Inflammatory macrophage treated with lipopolysaccharide for 1 hour (primary cell): ENCODE measurements at regions not wholly inside any gene's neighbourhood (a gene's known extent, or its start where the extent isn't known, plus 50 kb on each side); places are given as distances from the start of the nearest gene placed in this dataset.
"Not testable (repeated sequence)": the region's sequence is repeated elsewhere in the genome, so short reads cannot be mapped to it uniquely, and the experiment has no call there.

Experiments used
- DNase-seq, 2 donors: peaks; one replicate each; pipeline ENCODE4 v3.0.0-alpha.2; 2020 to 2022

DNA sequence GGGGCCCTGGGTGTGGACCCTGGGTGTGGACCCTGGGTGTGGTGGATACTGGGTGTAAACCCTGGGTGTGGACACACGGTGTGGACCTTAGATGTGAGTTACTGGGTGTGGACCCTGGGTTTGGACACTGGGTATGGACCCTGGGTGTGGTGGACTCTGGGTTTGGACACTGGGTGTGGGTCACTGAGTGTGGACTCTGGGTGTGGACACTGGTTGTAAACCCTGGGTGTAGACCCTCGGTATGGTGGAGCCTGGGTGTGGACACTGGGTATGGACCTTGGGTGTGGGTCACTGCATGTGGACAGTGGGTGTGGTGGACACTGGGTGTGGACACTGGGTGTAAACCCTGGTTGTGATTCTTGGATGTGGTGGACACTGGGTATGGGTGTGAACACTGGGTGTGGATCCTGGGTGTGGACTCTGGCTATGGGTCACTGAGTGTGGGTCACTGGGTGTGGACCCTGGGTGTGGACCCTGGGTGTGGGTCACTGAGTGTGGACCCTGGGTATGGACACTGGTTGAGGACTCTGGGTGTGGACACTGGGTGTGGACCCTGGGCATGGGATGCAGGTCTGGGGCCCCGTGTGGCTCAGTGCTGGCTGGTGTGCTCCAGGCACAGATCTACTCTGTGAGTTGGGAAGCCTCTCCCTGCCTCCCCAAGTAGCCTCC is 356.2 kb downstream of the GLRX3 start:
- DNase-seq, result no peak

DNA sequence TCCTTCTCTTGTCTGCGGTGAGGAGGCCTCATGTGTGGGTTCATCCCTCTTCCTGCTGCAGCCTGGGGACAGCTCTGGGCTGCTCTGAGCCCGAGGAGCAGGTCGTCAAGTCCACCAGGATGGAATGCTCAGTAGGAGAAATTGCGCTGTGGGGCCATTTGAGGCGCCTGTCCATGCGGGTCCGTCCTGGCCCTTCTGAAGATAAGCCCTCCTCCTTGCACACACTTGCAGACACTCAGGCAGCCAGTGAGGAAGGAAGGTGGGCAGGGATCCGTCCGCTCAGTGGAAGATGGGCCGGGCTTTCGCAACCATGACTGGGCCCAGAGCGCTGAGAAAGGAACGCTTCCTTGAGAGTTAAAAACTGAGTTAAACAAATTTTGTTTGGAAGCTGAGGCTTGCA is 356.8 kb downstream of the GLRX3 start:
- no peak for DNase-seq

DNA sequence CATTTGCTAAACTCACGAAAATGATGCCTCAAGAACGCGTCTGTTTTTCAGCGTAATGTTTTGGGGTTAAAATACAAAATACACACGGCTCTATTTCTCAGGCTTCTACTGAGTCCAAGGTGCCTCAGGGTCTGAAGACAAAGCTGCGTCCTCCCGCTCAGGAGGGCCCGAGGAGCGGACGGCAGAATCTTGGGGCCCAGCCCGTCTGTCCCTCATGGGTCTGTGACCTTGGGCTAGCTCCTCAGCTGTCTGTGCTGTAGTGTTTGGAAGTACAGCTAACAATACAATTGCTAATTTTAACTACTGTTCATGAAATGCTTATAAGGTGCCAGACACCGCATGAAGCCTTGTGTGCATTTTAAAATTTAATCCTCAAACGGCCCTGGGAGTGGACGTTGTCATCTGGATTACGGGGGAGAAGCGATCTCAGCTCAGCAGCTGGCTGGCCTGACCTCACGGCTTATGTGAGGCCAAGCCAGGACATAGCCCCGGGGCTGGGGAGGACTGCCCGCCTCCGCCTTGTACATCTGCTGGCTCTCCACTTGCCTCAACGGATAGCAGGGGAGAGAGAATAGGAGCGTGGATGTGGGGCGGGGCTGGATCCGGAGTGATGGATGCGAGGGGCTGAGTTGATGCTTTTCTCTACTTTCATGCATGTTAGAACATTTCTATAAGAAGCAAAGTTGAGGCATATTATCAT is 357.4 kb downstream of the GLRX3 start:
- no peak for DNase-seq

DNA sequence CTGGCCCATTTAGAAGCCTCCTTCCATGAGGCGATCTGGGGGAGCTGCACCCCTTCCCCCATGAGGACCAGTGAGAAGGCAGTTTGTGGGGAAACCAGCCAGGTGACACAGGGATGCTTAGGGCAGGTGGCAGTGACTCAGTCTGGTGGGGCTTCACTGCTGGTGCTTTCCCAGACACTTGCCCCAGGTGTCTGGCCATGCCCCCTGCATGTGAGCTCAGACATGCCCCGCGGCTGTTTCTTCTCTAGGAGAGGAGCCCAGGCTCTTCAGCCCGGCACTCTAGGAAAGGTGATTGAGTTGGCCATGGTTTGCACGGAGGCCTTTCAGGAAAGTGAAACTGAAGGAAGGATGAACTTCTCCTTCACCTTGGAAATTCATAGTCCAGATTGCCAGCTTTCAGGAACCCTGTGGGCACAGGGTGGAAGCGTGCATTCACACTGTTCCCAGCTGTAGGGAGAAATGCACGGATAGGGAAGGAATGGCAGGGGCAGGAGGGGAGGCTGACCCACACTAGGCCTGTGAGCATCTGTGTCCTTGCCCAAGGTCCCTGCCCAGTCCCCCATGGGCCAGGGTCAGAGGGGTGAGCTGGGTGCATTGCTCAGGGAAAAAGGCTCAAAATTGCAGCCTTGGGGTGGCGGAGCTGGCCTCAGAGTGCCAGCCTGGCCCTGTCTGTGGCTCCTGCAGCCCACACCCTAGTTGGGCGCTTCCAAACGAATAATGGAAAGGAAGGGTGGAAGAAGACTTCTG is 359.1 kb downstream of the GLRX3 start:
- no peak for DNase-seq

DNA sequence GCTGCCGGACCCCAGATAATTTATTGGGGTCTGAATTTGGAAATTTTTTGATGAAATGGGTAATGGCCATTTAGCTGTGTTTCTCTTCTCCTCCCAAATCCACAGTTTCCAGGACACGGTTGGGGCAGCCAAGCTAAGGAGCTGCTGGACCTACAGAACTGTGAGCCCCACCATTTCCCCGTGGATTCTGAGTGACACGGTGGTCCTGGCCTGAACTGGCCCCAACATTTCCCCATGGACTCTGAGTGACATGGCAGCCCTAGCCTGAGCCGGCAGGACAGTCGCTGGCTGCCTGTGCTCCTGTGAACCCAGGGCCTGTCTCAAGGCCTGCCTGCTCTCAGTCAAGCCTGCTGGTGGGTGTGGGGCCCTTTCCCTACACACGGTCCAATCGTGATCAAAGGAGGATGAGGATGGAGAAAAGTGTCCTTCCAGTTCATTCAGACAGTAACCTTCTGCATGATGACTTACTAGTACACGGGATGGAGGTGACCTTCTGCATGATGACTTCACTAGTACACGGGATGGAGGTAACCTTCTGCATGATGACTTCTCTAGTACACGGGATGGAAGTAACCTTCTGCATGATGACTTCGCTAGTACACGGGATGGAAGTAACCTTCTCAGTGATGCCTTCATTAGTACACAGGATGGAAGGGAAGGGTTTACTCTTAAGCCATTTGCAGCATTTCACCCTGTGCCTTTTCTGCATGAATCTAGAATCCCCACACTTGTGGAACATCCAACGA is 359.9 kb downstream of the GLRX3 start:
- no peak for DNase-seq

DNA sequence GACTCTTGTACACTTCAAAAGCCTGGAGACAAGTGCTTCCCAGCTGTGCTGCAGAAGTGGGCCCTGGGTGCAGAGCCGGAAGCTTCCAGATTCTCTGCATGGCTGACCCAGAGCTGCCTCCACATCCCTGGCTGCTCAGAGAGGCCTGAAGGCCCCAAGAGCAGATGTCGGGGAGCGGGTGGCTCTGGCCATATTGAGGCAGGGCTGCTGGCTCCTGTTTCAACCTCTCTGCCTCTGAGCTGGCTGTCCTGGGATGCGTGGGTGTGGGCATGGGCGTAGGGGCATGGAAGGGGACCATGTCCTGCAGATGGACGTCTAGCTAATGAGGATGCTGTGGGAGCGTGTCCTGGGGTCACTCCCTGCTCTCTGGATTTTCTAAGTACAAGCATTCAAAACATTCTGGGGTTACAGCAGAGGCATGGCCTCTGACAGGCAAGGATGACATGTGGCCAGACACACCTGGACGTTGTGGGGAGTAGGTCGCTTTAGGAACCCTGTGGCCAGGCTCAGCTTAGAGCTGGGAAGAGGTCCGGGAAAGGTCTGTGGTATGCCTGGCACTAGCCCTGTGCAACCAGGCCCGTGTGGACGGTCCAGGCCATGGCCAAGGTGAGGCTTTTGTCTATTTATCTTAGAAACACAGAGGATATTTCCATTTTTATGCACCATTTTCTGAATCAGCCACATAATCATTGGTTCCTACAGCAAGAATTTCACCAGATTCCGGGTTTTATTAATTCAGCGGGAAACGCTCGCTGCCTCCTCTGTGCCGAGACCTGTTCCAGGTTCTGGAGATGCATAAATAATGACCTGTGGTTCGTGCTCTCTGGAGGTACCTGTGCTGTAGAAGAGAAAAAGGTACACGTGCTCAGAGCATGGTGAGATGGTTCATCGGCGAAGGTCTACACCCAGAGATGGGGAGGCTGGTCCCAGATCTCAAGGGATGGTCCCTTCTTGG is 361.1 kb downstream of the GLRX3 start:
- no peak for DNase-seq

DNA sequence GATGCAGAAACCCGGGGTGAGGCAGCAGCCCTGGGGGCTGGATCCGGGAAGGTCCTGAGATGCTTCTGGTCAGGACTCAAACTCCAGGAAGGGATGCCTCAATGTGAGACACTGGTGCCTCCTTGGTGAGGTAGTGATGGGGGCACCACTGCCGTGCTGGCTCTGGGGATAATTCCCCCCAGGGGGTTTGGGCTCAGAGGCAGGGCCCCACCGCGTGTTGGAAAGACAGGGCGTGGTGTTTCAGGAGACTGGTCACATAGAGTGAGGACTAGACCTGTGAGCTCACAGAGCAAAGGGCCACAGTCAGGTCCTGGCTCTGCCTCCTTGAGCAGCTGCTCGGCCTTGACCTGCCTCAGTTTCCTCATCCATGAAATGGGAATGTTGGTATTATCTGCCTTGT is 361.9 kb downstream of the GLRX3 start:
- DNase-seq, result no peak

DNA sequence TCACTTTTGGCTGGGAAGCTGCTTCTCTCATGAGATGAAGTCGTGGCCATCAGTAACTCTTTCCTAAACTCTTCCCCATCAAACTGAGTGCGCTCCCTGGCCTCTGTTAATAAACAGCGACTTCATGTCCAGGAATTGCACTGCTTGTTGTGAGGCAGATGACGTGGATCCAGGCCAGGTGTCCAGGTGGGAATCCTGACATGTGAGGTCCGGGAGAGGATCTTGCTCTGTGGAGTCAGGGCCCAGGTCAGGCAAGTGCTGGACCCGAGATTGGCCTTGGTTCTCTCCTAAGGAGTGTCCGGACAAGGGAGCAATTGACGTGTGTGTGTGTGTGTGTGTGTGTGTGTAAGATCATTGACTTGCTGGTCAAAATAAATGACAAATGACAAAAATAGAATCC is 362.7 kb downstream of the GLRX3 start:
- DNase-seq, result no peak

DNA sequence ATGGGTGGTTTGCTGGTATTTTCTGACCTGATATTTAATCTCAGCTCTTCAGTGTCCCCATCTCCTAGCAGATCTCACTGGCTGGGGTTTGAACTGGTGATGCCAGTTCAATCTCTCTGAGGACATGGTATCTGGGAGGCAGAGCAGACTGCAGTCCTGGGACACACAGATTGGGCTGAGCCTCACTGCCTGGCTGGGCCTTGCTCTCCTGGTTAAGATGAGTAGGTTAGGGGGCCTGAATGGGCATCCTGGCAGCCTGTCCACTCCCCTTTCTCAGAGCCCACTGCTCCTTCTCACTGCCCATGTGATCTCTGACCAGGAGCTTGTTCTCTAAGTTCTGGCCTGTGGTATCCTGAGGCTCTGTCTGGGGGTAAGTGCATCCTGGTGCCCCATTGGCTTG is 363.4 kb downstream of the GLRX3 start:
- no peak for DNase-seq

DNA sequence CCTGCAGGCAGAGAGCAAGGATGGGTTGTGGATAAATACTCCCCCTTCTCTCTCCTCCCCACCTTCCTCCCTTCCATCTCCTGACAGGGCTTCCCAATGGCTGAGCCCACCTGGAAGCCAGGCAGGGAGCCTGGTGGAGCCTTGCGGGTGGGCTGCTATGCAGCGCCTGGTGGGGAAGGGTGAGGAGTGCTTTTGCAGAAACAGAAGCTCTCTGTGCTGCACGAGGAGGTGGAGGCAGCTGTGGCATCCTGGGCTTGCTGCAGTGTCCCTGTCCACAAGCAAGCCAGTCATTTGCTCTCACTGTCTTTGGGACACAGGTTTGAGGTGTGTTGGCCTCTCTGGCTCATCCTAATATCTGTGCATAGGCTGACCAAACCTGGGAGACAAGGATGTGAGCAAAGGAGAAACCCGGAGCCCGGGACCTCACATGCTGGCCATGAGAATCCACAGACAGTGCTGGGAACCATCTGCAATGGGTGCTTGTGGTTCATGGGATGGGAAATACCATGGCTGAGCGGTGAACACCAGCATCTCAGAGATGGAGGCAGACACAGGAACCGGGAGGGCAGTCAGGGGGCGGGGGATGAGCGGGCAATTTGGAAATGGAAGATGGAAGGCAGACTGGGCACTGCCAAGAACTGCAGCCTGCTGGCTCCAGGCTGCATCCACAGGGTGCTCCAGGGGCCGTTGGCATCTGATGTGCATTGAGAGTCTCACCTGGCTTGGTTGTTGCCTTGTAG is 364.2 kb downstream of the GLRX3 start:
- no peak for DNase-seq

DNA sequence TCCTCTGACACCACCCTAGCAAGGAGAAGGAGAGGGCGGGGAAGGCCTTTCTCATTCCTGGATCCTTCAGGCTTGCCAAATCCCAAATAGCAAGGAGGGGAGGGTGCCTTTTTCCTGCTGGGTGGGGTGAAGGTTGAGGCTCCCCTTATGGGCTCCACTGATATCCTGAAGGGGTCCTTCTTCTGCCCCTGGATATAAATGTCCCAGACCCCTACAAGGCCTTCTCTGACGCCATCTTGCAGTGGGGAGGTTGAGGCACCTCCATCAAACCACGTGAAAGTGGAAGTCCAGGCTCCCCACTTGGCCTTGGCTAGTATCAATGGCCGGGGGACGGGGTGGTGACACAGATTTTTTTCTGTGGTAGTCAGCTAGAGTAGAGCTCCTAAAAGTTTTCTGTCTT is 371.3 kb downstream of the GLRX3 start:
- DNase-seq, result no peak

DNA sequence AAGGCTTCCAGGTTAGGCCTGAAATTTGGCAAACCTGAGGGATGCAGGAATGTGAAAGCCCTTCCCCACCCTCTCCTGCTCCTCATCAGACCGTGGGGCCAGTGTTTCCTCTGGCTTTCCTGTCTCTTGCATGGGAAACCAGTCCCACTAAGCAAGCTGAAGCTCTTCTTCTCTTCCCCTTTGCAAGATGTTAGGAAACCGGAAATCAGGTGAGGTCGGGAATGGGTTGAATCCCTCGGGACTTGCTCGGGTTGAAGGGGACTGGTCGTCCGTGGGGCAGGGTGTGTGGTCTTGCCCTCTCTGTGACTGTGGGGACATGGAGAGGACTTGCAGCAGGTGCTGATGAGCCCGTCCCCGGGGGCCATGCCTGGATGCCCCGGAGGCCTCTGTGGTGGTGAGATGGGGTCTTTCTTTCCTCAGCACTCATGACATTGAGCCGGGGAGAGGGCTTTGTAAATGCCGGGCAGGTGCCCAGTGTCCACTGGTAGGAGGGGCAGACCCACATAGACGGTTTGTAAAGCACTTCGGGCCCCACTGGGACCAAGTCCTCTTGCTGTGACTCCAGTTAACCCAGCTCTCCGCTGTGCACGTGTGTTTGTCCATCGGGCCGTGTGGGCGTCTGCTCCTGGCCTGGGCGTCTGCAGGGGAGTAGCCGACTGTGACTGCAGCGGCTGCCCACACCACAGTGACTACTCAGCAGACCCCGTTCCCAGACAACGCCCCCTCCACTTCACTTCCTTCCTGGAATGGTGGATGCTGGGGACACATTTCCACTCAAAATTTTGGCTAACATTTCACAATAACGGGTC is 373.9 kb downstream of the GLRX3 start:
- DNase-seq, result no peak

DNA sequence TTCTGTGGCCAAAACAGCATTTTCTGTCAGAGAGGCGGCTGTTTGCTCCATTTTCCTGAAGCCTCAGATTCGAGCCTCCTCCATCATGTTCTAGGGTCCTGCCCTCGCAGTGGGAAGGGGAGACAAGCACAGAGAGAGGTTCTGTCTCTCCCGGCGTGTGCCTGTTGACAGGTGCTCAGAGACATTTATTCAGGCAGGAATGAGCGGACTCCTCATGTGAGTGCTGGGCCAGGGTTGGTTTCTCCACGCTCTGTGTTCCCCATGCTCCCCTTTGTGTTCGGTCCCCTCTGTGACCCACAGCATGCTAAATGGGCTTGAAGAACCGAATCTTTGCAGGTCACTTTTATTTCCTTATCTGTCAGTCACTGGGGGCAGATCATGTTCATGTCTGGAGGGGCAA is 374.6 kb downstream of the GLRX3 start:
- DNase-seq, result no peak

DNA sequence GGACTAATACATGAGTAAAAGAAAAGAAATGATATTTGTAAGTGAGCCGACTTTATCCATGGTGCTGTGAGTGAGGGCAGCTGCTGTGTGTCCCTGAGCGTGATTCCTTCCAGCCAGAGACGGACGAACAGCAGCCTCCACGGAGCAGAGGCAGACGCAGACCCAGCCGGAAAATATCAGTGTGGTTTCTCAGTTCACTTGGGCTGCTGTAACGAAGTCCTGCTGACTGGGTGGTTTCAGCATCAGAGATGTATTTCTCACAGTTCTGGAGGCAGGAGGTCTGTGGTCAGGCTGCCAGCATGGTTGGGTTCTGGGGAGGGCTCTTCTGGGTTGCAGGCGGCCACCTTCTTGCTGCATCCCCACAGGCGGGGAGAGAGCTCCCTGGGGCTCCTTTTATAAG is 375.6 kb downstream of the GLRX3 start:
- DNase-seq, result no peak

DNA sequence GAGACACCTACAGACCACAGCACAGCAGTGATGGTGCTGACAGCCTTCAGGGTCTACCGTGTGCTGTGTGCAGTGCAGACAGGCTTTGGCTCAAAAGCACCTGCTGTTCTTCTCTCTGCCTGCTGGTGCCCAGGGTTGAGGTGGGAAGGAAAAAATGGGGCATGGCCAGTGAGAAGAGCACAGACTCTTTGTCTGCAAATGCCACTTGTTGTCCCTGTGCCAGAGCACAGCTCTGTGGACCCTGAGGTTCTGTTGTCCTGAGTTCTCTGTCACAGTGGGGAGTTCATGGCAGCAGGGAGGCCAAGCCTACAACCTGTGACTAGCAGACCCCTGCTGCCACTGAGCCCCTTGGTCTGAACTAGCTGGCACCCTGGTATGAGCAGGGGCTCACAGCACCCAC is 376.7 kb downstream of the GLRX3 start:
- DNase-seq, result no peak

DNA sequence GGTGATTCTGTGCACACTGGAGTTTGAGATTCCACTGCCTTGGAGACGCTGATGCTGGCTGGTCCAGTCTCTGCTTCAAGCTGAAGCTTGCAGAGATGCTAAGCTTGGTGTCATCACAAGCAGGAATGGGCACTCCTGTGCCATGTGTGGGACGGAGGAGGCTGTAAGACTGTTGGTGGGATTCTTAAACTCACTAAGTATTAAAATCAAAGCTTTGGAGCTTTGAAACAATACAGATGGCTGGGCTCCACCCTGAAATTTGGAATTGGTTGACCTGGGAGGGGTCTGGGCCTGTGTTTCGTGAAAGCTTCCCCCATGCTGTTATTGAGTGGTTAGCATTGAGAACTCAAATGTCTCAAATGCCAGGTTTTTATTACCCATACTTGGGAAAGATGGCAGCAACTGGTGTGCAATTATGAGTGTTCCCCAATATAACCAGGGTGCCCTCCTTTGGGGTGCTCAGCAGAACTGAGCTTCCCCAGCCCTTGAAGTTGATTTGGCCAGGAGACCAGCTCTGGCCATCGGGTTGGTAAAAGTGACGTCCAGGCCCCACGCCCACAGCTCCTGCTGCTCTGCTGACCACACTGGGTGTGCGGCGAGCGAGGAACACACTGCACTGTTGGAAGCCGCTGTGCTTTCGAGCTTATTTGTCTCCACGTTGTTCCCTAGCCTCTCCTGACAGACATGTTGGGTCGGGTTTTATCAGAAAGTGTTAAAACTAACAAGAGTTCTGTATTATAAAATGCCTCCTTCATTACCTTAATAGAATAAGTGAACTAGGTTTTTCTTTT is 377.7 kb downstream of the GLRX3 start:
- DNase-seq, result no peak

DNA sequence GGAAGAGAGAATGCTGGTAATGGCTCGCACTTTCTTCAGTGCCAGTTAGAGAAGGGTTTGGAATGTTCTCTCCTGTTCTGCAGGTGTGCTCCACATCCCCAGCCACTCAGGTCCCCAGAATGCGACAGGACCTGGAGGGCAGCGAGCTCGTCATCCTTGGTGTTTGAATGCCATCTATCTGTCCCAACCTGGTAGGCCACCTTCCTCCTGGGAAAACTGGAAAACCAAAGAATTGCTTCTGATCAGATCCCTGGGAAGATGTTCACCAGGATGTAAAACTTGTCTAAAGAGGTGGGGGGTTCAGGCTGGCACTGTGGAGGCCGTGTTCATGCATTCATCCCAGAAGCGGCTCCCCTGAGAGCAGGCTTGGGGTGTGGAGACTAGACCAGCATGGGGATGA is 379.5 kb downstream of the GLRX3 start:
- DNase-seq, result no peak

DNA sequence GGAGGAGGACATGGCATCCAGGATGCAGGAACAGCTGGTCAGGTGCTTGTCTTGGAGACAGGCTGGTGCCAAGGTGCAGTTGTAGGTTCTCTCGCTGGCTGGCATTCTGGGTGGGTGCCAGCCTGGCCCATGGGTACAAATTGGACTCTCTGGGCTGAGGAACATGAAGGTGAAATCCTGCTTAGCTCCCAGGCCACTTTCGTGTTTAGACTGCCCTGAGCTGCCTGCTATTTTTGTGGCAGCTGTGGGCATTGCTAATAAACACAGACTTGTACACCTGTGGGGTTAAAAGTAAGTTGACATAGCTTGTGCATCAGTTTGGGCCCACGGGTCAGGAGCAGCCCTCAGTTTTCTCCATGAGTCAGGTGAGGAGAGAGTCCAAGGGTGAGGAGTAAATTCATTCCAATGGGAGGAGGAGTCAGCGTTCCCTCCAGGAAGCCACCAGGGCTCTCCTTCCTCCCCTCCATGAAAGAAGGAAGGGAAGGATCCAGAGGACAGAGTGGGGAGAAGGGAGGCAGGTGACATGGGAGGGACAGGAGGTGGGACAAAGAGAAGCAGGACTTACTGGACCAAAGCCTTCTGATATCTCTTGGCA is 380.0 kb downstream of the GLRX3 start:
- no peak for DNase-seq

DNA sequence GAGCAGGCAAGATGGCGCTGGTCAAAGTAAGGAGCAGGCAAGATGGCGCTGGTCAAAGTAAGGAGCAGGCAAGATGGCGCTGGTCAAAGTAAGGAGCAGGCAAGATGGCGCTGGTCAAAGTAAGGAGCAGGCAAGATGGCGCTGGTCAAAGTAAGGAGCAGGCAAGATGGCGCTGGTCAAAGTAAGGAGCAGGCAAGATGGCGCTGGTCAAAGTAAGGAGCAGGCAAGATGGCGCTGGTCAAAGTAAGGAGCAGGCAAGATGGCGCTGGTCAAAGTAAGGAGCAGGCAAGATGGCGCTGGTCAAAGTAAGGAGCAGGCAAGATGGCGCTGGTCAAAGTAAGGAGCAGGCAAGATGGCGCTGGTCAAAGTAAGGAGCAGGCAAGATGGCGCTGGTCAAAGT is 382.7 kb downstream of the GLRX3 start:
- not testable (repeated sequence) for DNase-seq
